Stimulated activated CD4-positive, alpha-beta T cell treated with anti-CD3 and anti-CD28 coated beads, Interleukin-15, amount 100 ng/mL, for 24 hours (primary cell): ENCODE measurements at regions not wholly inside any gene's neighbourhood (a gene's known extent, or its start where the extent isn't known, plus 50 kb on each side); places are given as distances from the start of the nearest gene placed in this dataset.

Experiments used
- DNase-seq: peaks from one replicate; pipeline ENCODE4 v3.0.0-alpha.2; 2020

DNA sequence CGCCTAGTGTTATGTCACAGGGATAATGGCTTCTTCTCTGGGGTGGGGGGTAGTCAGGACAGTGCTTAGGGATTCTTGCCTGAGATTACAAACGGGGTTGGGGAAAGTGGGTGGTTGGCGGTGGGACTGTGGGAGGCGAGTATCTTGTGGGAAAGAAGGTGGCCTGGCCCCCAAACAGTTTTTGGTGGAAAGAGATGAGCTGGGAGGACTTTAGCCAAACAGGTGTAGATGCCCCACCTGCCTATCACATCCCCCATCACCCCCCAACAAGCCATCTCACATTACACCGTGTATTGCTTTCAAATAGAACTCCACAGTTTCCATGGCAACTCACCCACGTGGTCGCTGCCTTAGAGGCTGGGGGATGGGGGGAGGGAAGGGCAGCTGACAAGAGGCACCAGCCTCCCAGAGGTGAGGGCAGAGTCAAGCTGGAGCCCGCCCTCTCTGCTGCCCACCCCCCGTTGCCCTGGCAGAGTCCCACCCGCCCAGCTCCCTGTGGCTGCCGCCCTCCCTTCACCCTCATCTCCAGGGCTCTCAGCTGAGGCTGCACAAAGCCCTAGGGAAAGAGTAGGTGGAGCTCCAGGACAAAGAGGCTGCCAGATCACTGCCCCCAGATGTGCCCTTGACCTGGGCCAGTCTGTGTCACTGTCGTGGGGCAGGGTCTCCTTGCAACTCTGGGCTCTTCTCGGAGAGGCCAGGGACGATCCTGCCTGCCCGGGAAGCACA lies 98.3 kb downstream of the LRRC74A start:
- peak; percentile 47 for DNase-seq

DNA sequence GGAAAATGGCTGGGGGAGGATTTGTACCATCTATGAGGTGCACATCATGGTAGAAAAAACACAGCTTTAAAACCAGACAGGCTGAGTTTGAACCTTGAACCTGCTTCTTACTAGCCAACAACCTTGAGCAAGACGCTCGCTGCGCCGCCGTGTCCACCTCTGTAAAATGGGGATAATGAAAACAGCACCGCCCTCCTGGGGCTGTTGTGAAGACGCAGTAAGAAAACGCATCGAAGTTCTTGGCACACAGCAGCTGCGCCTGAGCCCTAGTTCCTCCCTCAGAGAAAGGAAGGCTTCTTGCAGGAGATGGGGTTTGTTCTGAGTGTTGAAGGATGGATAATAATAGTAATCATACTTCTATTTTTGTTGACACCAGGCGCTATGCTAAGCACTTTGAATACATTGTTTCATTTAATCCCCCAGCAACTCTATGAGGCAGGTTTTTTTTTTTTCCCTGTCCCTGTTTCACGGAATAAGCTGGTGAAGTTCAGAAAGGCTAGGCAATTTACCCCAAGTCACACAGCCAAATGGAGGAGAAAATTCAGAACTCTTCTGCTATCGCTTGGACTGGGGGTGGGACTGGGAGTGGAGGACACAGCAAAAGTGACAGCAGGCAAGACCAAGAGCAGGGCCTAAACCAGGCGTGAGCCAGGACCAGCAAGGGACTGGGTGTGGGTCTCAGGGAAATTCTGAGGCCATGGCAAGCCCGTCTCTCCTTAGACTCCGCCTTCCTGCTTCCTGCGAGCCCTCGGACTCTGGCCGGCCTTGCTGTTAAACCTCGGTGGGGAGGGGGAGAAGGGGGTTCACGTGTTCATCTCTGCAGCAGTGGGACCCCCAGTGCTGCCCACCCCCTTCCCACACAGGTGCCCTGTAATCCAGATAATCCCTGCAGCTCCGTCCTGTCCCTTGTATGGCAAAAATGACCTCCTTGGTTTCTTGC lies 97.5 kb downstream of the LRRC74A start:
- no peak for DNase-seq

DNA sequence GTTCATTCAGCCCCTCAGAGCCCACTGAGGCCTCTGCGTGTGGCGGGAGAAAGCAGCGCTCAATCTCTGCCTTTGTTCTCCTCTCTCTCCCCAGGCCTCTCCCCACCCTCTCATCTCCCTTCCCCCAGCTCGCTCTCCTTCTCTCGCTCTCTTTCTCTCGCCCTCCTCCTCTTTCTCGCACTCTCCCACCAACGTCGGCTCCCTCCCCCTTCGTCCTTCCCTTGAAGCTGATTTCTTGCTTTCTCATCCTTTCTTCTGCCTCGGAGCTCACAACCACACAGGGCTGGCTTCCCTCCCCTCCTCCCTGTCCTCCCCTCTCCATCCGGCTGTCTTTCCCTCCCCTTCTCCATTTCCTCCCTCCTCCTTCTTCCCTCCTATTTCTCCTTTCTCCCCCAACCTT lies 96.4 kb downstream of the LRRC74A start:
- DNase-seq = no peak

DNA sequence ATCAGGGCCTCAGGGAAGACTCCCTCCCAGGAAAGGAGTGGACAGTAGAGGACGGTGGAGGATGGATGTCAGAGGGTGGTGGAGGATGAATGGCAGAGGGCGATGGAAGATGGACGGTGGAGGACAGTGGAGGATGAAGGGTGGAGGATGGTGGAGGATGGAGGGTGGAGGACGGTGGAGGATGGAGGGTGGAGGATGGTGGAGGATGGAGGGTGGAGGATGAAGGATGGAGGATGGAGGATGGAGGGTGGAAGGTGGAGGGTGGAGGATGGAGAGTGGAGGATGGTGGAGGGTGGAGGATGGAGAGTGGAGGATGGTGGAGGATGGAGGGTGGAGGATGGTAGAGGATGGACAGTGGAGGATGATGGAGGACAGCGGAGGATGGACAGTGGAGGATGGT lies 95.9 kb downstream of the LRRC74A start:
- DNase-seq = no peak

DNA sequence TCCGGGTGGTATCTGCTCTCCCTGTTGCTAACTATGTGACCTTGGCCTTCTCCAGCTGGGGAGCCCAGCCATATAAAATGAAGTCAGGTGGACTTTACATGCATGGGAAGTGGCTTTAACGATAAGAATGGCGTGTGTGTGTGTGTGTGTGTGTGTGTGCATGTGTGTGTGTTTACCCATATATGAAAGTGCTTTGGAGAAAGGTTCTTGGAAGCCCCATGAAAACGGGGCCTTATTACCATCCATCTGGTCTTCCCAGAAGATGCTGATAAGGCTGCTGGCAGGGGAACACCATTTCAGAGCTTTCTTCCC lies 94.8 kb downstream of the LRRC74A start:
- no peak for DNase-seq

DNA sequence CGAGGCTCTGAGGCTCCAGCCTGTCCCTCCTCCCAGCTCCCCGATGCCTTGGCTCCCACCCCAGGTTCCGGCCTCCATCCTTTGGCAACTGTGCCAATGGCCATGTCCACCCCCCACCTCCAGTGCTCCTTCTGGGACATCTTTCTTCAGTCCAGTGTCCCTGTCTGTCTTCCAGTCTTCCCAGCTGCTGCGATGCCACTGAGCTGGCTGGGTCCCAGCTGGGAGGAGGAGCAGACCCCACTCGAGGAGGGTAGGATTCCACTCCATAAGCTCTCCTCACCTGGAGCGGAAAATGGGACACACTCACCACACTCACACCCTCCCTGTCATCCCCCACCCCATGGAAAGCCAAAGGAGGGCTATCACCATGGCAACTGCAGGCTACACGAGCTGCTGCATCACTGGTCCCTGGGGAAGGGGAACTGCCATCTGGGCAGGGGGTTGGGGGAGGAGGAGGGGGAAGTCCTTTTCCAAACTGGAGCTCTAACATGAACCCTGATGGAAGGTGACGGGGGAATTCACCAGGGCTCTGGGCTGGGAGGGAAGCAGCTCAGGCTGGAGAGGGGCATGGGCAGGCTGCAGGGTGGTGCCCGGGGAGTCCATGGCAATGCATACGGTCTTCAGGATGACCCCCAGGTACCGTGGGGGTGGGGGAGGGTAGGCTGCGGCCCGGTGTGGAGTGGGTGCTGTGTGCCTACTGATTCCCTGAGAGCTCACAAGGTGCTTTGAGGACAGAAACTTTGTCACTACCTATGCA lies 94.3 kb downstream of the LRRC74A start:
- DNase-seq = no peak

DNA sequence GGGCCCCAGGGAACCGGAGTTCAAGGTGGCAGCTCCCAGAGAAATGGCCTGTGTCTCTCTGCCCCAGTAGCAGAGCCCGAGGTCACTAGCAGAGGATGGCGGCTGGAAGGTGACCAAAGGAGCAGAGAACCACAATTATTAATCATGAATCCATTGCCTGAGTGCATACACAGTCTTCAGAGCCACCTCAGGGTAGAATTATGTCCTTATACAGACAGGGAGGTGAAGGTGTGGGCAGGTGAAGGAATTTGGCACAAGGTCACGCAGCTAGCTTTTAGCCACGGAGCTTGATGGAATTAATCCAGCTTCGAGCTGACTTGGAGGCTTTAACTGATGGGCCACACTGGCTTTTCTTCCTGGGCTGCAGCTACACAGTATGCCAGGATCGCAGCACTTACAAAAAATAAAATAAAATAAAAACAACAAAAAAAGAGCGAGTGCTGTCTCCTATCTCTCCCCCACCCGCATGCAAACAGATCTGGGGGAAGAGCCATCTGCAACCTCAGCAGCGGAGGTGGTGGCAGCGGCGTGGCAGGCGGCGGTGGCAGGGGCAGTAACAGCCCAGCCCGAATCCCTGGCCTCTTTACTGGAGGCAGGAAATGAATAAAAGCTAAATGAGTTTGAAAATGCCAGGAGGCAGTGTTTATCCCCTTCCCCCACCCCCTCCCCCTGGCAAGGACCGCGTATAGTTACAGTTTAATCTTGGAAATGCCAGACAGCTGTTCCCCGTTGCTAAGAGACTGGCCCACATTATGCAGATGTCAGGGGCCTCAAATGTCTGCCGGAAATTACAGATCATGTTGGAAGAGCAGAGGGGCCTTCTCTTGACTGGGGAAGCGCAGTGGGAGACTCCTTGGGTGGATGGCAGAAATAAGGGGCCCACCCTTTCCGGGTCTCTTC lies 93.5 kb downstream of the LRRC74A start:
- peak; percentile 47 for DNase-seq
